ENCODE measurements at regions not wholly inside any gene's neighbourhood (a gene's known extent, or its start where the extent isn't known, plus 50 kb on each side); places are given as distances from the start of the nearest gene placed in this dataset.
A peak's percentile ranks its signal among the peaks of the same experiment; 100 is the strongest.
"Not testable (repeated sequence)": the region's sequence is repeated elsewhere in the genome, so short reads cannot be mapped to it uniquely, and the experiment has no call there.

GRCh38 chr10:21296575-21297355 lies 228.7 kb downstream of the SKIDA1 start:
- Histone ChIP-seq H3K36me3 (ENCODE audit: control insufficient read depth, low read depth, low read length) (no peaks in the 10 kb centered on the region), H3K4me3 (ENCODE audit: low read length) (no peak overlapping the region), H3K9me3 (ENCODE audit: control insufficient read depth, low read depth, low read length) (no peaks in the 10 kb centered on the region), H3K27ac (ENCODE audit: low read length) (peak overlapping the region; percentile 51), H3K4me1 (ENCODE audit: control insufficient read depth, low read depth, low read length) (peaks cover 50% of the 10 kb centered on the region), H3K9ac (ENCODE audit: low read length) (no peak overlapping the region), H3K27me3 (ENCODE audit: control insufficient read depth, insufficient read depth, low read length) (no peaks in the 10 kb centered on the region)

GRCh38 chr10:21293518-21294356 lies 231.7 kb downstream of the SKIDA1 start:
- Histone ChIP-seq H3K4me1 (ENCODE audit: control insufficient read depth, low read depth, low read length) (peaks cover 53% of the 10 kb centered on the region), H3K27ac (ENCODE audit: low read length) (peak overlapping the region; percentile 62)

GRCh38 chr10:21292763-21293517 lies 232.5 kb downstream of the SKIDA1 start:
- Histone ChIP-seq H3K36me3 (ENCODE audit: control insufficient read depth, low read depth, low read length) (no peaks in the 10 kb centered on the region), H3K9me3 (ENCODE audit: control insufficient read depth, low read depth, low read length) (no peaks in the 10 kb centered on the region), H3K27ac (ENCODE audit: low read length) (peak overlapping the region; percentile 62), H3K4me3 (ENCODE audit: low read length) (peak overlapping the region; percentile 63), H3K27me3 (ENCODE audit: control insufficient read depth, insufficient read depth, low read length) (no peaks in the 10 kb centered on the region), H3K4me1 (ENCODE audit: control insufficient read depth, low read depth, low read length) (peaks cover 45% of the 10 kb centered on the region), H3K9ac (ENCODE audit: low read length) (peak overlapping the region; percentile 51)

More at GRCh38 chr10:21293518-21294356, 231.7 kb downstream of the SKIDA1 start:
- H3K9me3 ChIP-seq (ENCODE audit: control insufficient read depth, low read depth, low read length), result no peaks in the 10 kb centered on the region
- H3K4me3 ChIP-seq (ENCODE audit: low read length), result peak overlapping the region; percentile 63
- no peaks in the 10 kb centered on the region for H3K36me3 ChIP-seq (ENCODE audit: control insufficient read depth, low read depth, low read length)
- H3K9ac ChIP-seq (ENCODE audit: low read length), result peak overlapping the region; percentile 51
- no peaks in the 10 kb centered on the region for H3K27me3 ChIP-seq (ENCODE audit: control insufficient read depth, insufficient read depth, low read length)

- no peak overlapping the region for H3K4me3 ChIP-seq (ENCODE audit: low read length)
- no peaks in the 10 kb centered on the region for H3K27me3 ChIP-seq (ENCODE audit: control insufficient read depth, insufficient read depth, low read length)
- no peaks in the 10 kb centered on the region for H3K9me3 ChIP-seq (ENCODE audit: control insufficient read depth, low read depth, low read length)
- no peak overlapping the region for H3K9ac ChIP-seq (ENCODE audit: low read length)
- peaks cover 41% of the 10 kb centered on the region for H3K4me1 ChIP-seq (ENCODE audit: control insufficient read depth, low read depth, low read length)
- no peak overlapping the region for H3K27ac ChIP-seq (ENCODE audit: low read length)
- H3K36me3 ChIP-seq (ENCODE audit: control insufficient read depth, low read depth, low read length), result no peaks in the 10 kb centered on the region
Measured at GRCh38 chr10:21290499-21291160, 234.9 kb downstream of the SKIDA1 start.

- H3K27ac ChIP-seq (ENCODE audit: low read length), result no peak overlapping the region
- no peaks in the 10 kb centered on the region for H3K9me3 ChIP-seq (ENCODE audit: control insufficient read depth, low read depth, low read length)
Measured at GRCh38 chr10:21289961-21290360, 235.5 kb downstream of the SKIDA1 start.

GRCh38 chr10:21289271-21289670 lies 236.2 kb downstream of the SKIDA1 start:
- H3K9me3 ChIP-seq (ENCODE audit: control insufficient read depth, low read depth, low read length), result no peaks in the 10 kb centered on the region
- no peaks in the 10 kb centered on the region for H3K27me3 ChIP-seq (ENCODE audit: control insufficient read depth, insufficient read depth, low read length)
- H3K4me1 ChIP-seq (ENCODE audit: control insufficient read depth, low read depth, low read length), result peaks cover 49% of the 10 kb centered on the region
- H3K9ac ChIP-seq (ENCODE audit: low read length), result no peak overlapping the region
- H3K36me3 ChIP-seq (ENCODE audit: control insufficient read depth, low read depth, low read length), result no peaks in the 10 kb centered on the region
- no peak overlapping the region for H3K27ac ChIP-seq (ENCODE audit: low read length)
- no peak overlapping the region for H3K4me3 ChIP-seq (ENCODE audit: low read length)

More at GRCh38 chr10:21289961-21290360, 235.5 kb downstream of the SKIDA1 start:
- no peak overlapping the region for H3K9ac ChIP-seq (ENCODE audit: low read length)
- H3K4me1 ChIP-seq (ENCODE audit: control insufficient read depth, low read depth, low read length), result peaks cover 47% of the 10 kb centered on the region
- H3K27me3 ChIP-seq (ENCODE audit: control insufficient read depth, insufficient read depth, low read length), result no peaks in the 10 kb centered on the region
- H3K4me3 ChIP-seq (ENCODE audit: low read length), result no peak overlapping the region
- no peaks in the 10 kb centered on the region for H3K36me3 ChIP-seq (ENCODE audit: control insufficient read depth, low read depth, low read length)

- no peaks in the 10 kb centered on the region for H3K27me3 ChIP-seq (ENCODE audit: control insufficient read depth, insufficient read depth, low read length)
- peaks cover 46% of the 10 kb centered on the region for H3K4me1 ChIP-seq (ENCODE audit: control insufficient read depth, low read depth, low read length)
- H3K9me3 ChIP-seq (ENCODE audit: control insufficient read depth, low read depth, low read length), result no peaks in the 10 kb centered on the region
- peak overlapping the region; percentile 21 for H3K27ac ChIP-seq (ENCODE audit: low read length)
- H3K36me3 ChIP-seq (ENCODE audit: control insufficient read depth, low read depth, low read length), result no peaks in the 10 kb centered on the region
- no peak overlapping the region for H3K4me3 ChIP-seq (ENCODE audit: low read length)
- H3K9ac ChIP-seq (ENCODE audit: low read length), result no peak overlapping the region
Measured at GRCh38 chr10:21285742-21286331, 239.6 kb downstream of the SKIDA1 start.

- no peaks in the 10 kb centered on the region for H3K9me3 ChIP-seq (ENCODE audit: control insufficient read depth, low read depth, low read length)
- H3K4me1 ChIP-seq (ENCODE audit: control insufficient read depth, low read depth, low read length), result peaks cover 43% of the 10 kb centered on the region
- no peak overlapping the region for H3K27ac ChIP-seq (ENCODE audit: low read length)
- H3K36me3 ChIP-seq (ENCODE audit: control insufficient read depth, low read depth, low read length), result no peaks in the 10 kb centered on the region
- no peaks in the 10 kb centered on the region for H3K27me3 ChIP-seq (ENCODE audit: control insufficient read depth, insufficient read depth, low read length)
- H3K4me3 ChIP-seq (ENCODE audit: low read length), result no peak overlapping the region
- no peak overlapping the region for H3K9ac ChIP-seq (ENCODE audit: low read length)
Measured at GRCh38 chr10:21285207-21285606, 240.3 kb downstream of the SKIDA1 start.

GRCh38 chr10:21284301-21284700 lies 241.2 kb downstream of the SKIDA1 start:
- no peaks in the 10 kb centered on the region for H3K36me3 ChIP-seq (ENCODE audit: control insufficient read depth, low read depth, low read length)

GRCh38 chr10:21283053-21283452 lies 242.4 kb downstream of the SKIDA1 start:
- H3K9me3 ChIP-seq (ENCODE audit: control insufficient read depth, low read depth, low read length); H3K27me3 ChIP-seq (ENCODE audit: control insufficient read depth, insufficient read depth, low read length); H3K4me3 ChIP-seq (ENCODE audit: low read length); H3K36me3 ChIP-seq (ENCODE audit: control insufficient read depth, low read depth, low read length): not testable (repeated sequence)
- peaks cover 56% of the 10 kb centered on the region for H3K4me1 ChIP-seq (ENCODE audit: control insufficient read depth, low read depth, low read length)
- peak overlapping the region; percentile 15 for H3K9ac ChIP-seq (ENCODE audit: low read length)
- H3K27ac ChIP-seq (ENCODE audit: low read length), result peak overlapping the region; percentile 70

More at GRCh38 chr10:21284301-21284700, 241.2 kb downstream of the SKIDA1 start:
- Histone ChIP-seq H3K27ac (ENCODE audit: low read length) (no peak overlapping the region), H3K9me3 (ENCODE audit: control insufficient read depth, low read depth, low read length) (no peaks in the 10 kb centered on the region), H3K4me1 (ENCODE audit: control insufficient read depth, low read depth, low read length) (peaks cover 49% of the 10 kb centered on the region), H3K27me3 (ENCODE audit: control insufficient read depth, insufficient read depth, low read length) (no peaks in the 10 kb centered on the region), H3K4me3 (ENCODE audit: low read length) (no peak overlapping the region), H3K9ac (ENCODE audit: low read length) (no peak overlapping the region)
